Body of pancreas (tissue), 4 donors: ENCODE measurements at regions not wholly inside any gene's neighbourhood (a gene's known extent, or its start where the extent isn't known, plus 50 kb on each side); places are given as distances from the start of the nearest gene placed in this dataset.

Experiments
- ATAC-seq: fragments of 150-250 bp; one replicate; pipeline ENCODE4 v1.9.1; 2016
- DNase-seq, 4 donors: peaks; one replicate each; pipeline ENCODE4 v3.0.0-alpha.2; 2019
- H3K27ac ChIP-seq, 4 donors: fragments of 200-600 bp; sonication (generic); 1 replicate in 3 of 4; 2 replicates in 1 of 4; pipeline versions ENCODE4 v1.5.1 to v1.6.1; 2016 to 2019; ENCODE audit warnings: mild to moderate bottlenecking in 1 of 4, mixed read lengths in 1 of 4, moderate library complexity in 1 of 4
- H3K27me3 ChIP-seq, 2 donors: fragments of 200-600 bp; sonication (generic); one replicate each; pipeline ENCODE4 v1.6.0; 2016; ENCODE audit warnings: mild to moderate bottlenecking in 1 of 2
- H3K36me3 ChIP-seq, 2 donors: fragments of 200-600 bp; sonication (generic); replicated peaks in 1 of 2; 2 replicates each; pipeline ENCODE4 v1.5.1; 2016; ENCODE audit warnings: low read depth in 2 of 2; ENCODE audit not compliant: insufficient read depth in 1 of 2
- H3K4me1 ChIP-seq: fragments of 200-600 bp; sonication (generic); one replicate; pipeline ENCODE4 v1.6.0; 2016
- H3K4me3 ChIP-seq, 2 donors: fragments of 200-600 bp; sonication (generic); 1 replicate in 1 of 2; 2 replicates in 1 of 2; pipeline ENCODE4 v1.5.1; 2016 to 2019
- H3K9me3 ChIP-seq, 3 donors: fragments of 200-600 bp; sonication (generic); 1 replicate in 2 of 3; 2 replicates in 1 of 3; pipeline ENCODE4 v1.5.1; 2016
- CTCF ChIP-seq, 7 experiments: fragments of 450-650 bp in 4 of 7; fragments of 200-600 bp in 3 of 7; sonication (generic) in 3 of 7; IDR thresholded peaks; one replicate each; pipeline ENCODE4 v1.5.1; 2016 to 2019; ENCODE audit warnings: antibody characterized with exemption in 7 of 7
- POLR2A ChIP-seq, 3 donors: fragments of 450-650 bp; IDR thresholded peaks; one replicate each; pipeline ENCODE4 v1.6.1; 2016; ENCODE audit warnings: antibody characterized with exemption in 3 of 3, mild to moderate bottlenecking in 2 of 3
- WGBS, 2 donors: methylation state at CpG; one replicate each; pipeline ENCODE4 v1.1.5; 2017; 5-methylcytosine and 5-hydroxymethylcytosine counted together
- intact Hi-C: fragments of 100-400 bp; cut with DNase I; formaldehyde crosslinking; loops from one replicate; pipeline ENCODE4 v1.15.1; 2023

GRCh38 chr6:115216835-115217234, 843.9 kb downstream of the FRK start:
- Histone ChIP-seq H3K27me3 (no peaks in the 10 kb centered on the region), H3K9me3 (no peaks in the 10 kb centered on the region), H3K4me1 (no peaks in the 10 kb centered on the region), H3K4me3 (no peak overlapping the region), H3K27ac (no peak overlapping the region), H3K36me3 (no peaks in the 10 kb centered on the region)
- intact Hi-C loops: no loop called here
- ATAC-seq (no peak), DNase-seq (no peak)
- no peak for TF ChIP-seq CTCF (IDR thresholded peaks at IDR 0.05)
- TF ChIP-seq POLR2A (IDR thresholded peaks at IDR 0.05): no peak
- WGBS, 2 donors: 82 to 87% methylated on average over 5 of the region's 5 CpGs

- Histone ChIP-seq H3K4me3 (no peak overlapping the region), H3K27ac (no peak overlapping the region), H3K4me1 (no peaks in the 10 kb centered on the region), H3K27me3 (no peaks in the 10 kb centered on the region), H3K36me3 (no peaks in the 10 kb centered on the region), H3K9me3 (no peaks in the 10 kb centered on the region)
- intact Hi-C loops: no loop called here
- DNase-seq (no peak), ATAC-seq (no peak)
- TF ChIP-seq POLR2A (IDR thresholded peaks at IDR 0.05) (no peak), CTCF (IDR thresholded peaks at IDR 0.05) (no peak)
- WGBS, 2 donors: 24 to 47% methylated on average over 1 of the region's 1 CpG
Measured at GRCh38 chr6:115214283-115214682, 846.4 kb downstream of the FRK start.

GRCh38 chr6:115203381-115203780, 857.3 kb downstream of the FRK start:
- H3K9me3 ChIP-seq: no peaks in the 10 kb centered on the region
- no peak for TF ChIP-seq POLR2A (IDR thresholded peaks at IDR 0.05)
- no peak for TF ChIP-seq CTCF (IDR thresholded peaks at IDR 0.05)
- intact Hi-C loops: no loop called here
- no peaks in the 10 kb centered on the region for H3K27me3 ChIP-seq
- H3K4me3 ChIP-seq: no peak overlapping the region
- ATAC-seq (no peak), DNase-seq (no peak)
- H3K27ac ChIP-seq: no peak overlapping the region
- H3K36me3 ChIP-seq: no peaks in the 10 kb centered on the region
- H3K4me1 ChIP-seq: no peaks in the 10 kb centered on the region
- 66 to 68% methylated on average over 4 of the region's 4 CpGs for WGBS, 2 donors

- no peak overlapping the region for H3K4me3 ChIP-seq
- TF ChIP-seq CTCF (IDR thresholded peaks at IDR 0.05) (no peak), POLR2A (IDR thresholded peaks at IDR 0.05) (no peak)
- 88 to 92% methylated on average over 2 of the region's 2 CpGs for WGBS, 2 donors
- H3K27me3 ChIP-seq: no peaks in the 10 kb centered on the region
- no peaks in the 10 kb centered on the region for H3K9me3 ChIP-seq
- ATAC-seq (no peak), DNase-seq (no peak)
- no peaks in the 10 kb centered on the region for H3K4me1 ChIP-seq
- H3K36me3 ChIP-seq: no peaks in the 10 kb centered on the region
- intact Hi-C loops: no loop called here
- H3K27ac ChIP-seq: no peak overlapping the region
Measured at GRCh38 chr6:115194981-115195638, 852.3 kb upstream of the HS3ST5 start.

- no peaks in the 10 kb centered on the region for H3K4me1 ChIP-seq
- intact Hi-C loops: no loop called here
- H3K27ac ChIP-seq: no peak overlapping the region
- H3K9me3 ChIP-seq: no peaks in the 10 kb centered on the region
- no peaks in the 10 kb centered on the region for H3K36me3 ChIP-seq
- TF ChIP-seq CTCF (IDR thresholded peaks at IDR 0.05): no peak
- no peak for TF ChIP-seq POLR2A (IDR thresholded peaks at IDR 0.05)
- DNase-seq (no peak), ATAC-seq (no peak)
- no peaks in the 10 kb centered on the region for H3K27me3 ChIP-seq
- H3K4me3 ChIP-seq: no peak overlapping the region
- WGBS, 2 donors: 76 to 84% methylated on average over 1 of the region's 1 CpG
Measured at GRCh38 chr6:115191989-115192388, 849.2 kb upstream of the HS3ST5 start.
